Mesendoderm (in vitro differentiated cells): ENCODE measurements at regions not wholly inside any gene's neighbourhood (a gene's known extent, or its start where the extent isn't known, plus 50 kb on each side); places are given as distances from the start of the nearest gene placed in this dataset.
"Not testable (repeated sequence)": the region's sequence is repeated elsewhere in the genome, so short reads cannot be mapped to it uniquely, and the experiment has no call there.

Source experiments
- DNase-seq: peaks from one replicate; pipeline ENCODE4 v3.0.0; 2013
- H2AK5ac ChIP-seq: 2 replicates; pipeline ENCODE4 v1.6.1; 2013; ENCODE audit warnings: low read length, inconsistent platforms
- H2BK120ac ChIP-seq: 2 replicates; pipeline ENCODE4 v1.6.1; 2013; ENCODE audit warnings: low read depth, mild to moderate bottlenecking, low read length, moderate library complexity, mixed read lengths
- H2BK15ac ChIP-seq: replicated peaks from 2 replicates; pipeline ENCODE4 v1.6.1; 2013; ENCODE audit warnings: low read depth, mild to moderate bottlenecking, moderate library complexity
- H2BK5ac ChIP-seq: 2 replicates; pipeline ENCODE4 v1.6.1; 2013; ENCODE audit warnings: low read length, inconsistent platforms
- H3K18ac ChIP-seq: 2 replicates; pipeline ENCODE4 v1.6.1; 2013; ENCODE audit warnings: mild to moderate bottlenecking, low read length, mixed read lengths
- H3K23ac ChIP-seq: one replicate; pipeline ENCODE4 v1.6.1; 2013; ENCODE audit warnings: low read length
- H3K27ac ChIP-seq: 2 replicates; pipeline ENCODE4 v1.5.1; 2013; ENCODE audit warnings: low read depth, mild to moderate bottlenecking, inconsistent platforms, low read length, moderate library complexity
- H3K27me3 ChIP-seq: 2 replicates; pipeline ENCODE4 v1.6.1; 2013; ENCODE audit warnings: low read length, control low read depth, mild to moderate bottlenecking, inconsistent platforms; ENCODE audit not compliant: insufficient read depth, poor library complexity
- H3K36me3 ChIP-seq: 2 replicates; pipeline ENCODE4 v1.6.1; 2013; ENCODE audit warnings: low read length, inconsistent platforms; ENCODE audit not compliant: control insufficient read depth, insufficient read depth
- H3K4ac ChIP-seq: one replicate; pipeline ENCODE4 v1.6.1; 2013; ENCODE audit warnings: low read depth, mild to moderate bottlenecking, low read length, moderate library complexity
- H3K4me1 ChIP-seq: 2 replicates; pipeline ENCODE4 v1.6.1; 2013; ENCODE audit warnings: low read depth, low read length, inconsistent platforms; ENCODE audit not compliant: control insufficient read depth
- H3K4me2 ChIP-seq: 2 replicates; pipeline ENCODE4 v1.6.1; 2013; ENCODE audit warnings: low read length
- H3K4me3 ChIP-seq: 2 replicates; pipeline ENCODE4 v1.5.1; 2013; ENCODE audit warnings: mild to moderate bottlenecking, low read length
- H3K56ac ChIP-seq: one replicate; pipeline ENCODE4 v1.6.1; 2013; ENCODE audit warnings: low read length
- H3K79me1 ChIP-seq: 2 replicates; pipeline ENCODE4 v1.6.1; 2013; ENCODE audit warnings: low read length, inconsistent platforms
- H3K79me2 ChIP-seq: 2 replicates; pipeline ENCODE4 v1.6.1; 2013; ENCODE audit warnings: mild to moderate bottlenecking, low read length; ENCODE audit not compliant: control insufficient read depth, insufficient read depth
- H3K9ac ChIP-seq: 2 replicates; pipeline ENCODE4 v1.6.1; 2013; ENCODE audit warnings: low read length, inconsistent platforms
- H4K5ac ChIP-seq: one replicate; pipeline ENCODE4 v1.6.1; 2013; ENCODE audit warnings: low read length
- H4K8ac ChIP-seq: one replicate; pipeline ENCODE4 v1.6.1; 2013; ENCODE audit warnings: low read depth, mild to moderate bottlenecking, control low read depth, low read length, moderate library complexity
- WGBS: extraction: QIAGEN DNeasy Blood & Tissue Kit; methylation state at CpG from one replicate; pipeline ENCODE4 v1.1.7; 2013; ENCODE audit warnings: low lambda C conversion rate, missing lambda C conversion rate; ENCODE audit not compliant: insufficient coverage; ENCODE audit errors: extremely low coverage; 5-methylcytosine and 5-hydroxymethylcytosine counted together

GRCh38 chr1:101373570-101373969, 136.8 kb downstream of the S1PR1 start:
- Histone ChIP-seq H3K36me3 (no peaks in the 10 kb centered on the region), H2AK5ac (no peak overlapping the region), H2BK15ac (no peak overlapping the region), H3K23ac (no peak overlapping the region), H3K4ac (no peak overlapping the region), H3K27ac (no peak overlapping the region), H4K8ac (no peak overlapping the region), H3K79me1 (no peaks in the 10 kb centered on the region), H3K79me2 (no peaks in the 10 kb centered on the region), H2BK120ac (no peak overlapping the region), H3K4me1 (no peaks in the 10 kb centered on the region), H3K56ac (no peak overlapping the region), H2BK5ac (no peak overlapping the region), H3K4me2 (no peak overlapping the region), H3K18ac (no peak overlapping the region), H3K9ac (no peak overlapping the region), H4K5ac (no peak overlapping the region), H3K4me3 (no peak overlapping the region), H3K27me3 (no peaks in the 10 kb centered on the region)
- DNase-seq, result no peak

DNA sequence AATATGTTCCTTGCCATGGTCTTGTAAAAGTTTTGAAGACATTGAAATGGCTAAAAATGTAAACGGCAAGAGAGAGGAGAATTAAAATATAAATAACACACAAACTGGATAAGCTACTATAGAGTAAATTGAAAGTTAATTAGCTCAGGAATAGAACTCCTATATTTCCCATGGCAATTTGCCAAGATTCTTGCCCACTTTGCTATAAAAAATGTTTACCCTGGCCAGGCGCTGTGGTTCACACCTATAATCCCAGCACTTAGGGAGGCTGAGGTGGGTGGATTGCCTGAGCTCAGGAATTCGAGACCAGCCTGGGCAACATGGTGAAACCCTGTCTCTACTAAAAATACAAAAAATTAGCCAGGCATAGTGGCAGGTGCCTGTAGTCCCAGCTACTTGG, 138.6 kb downstream of the S1PR1 start:
- H3K18ac ChIP-seq, H3K4me1 ChIP-seq, H3K79me2 ChIP-seq, H2BK120ac ChIP-seq, H3K9ac ChIP-seq, H2AK5ac ChIP-seq, H4K8ac ChIP-seq, H3K56ac ChIP-seq, H3K4me2 ChIP-seq, H2BK5ac ChIP-seq, H3K23ac ChIP-seq, H2BK15ac ChIP-seq, H3K4me3 ChIP-seq, H3K27me3 ChIP-seq, DNase-seq, H3K36me3 ChIP-seq, H3K4ac ChIP-seq, H4K5ac ChIP-seq, H3K27ac ChIP-seq, H3K79me1 ChIP-seq: not testable (repeated sequence)
- WGBS, result no CpG with 5 or more reads among the region's 3 CpGs

- H3K23ac ChIP-seq, result no peak overlapping the region
- H2AK5ac ChIP-seq, result no peak overlapping the region
- no peaks in the 10 kb centered on the region for H3K27me3 ChIP-seq
- H3K79me1 ChIP-seq, result no peaks in the 10 kb centered on the region
- no peak overlapping the region for H3K4ac ChIP-seq
- H3K18ac ChIP-seq, result no peak overlapping the region
- H3K9ac ChIP-seq, result no peak overlapping the region
- no peak overlapping the region for H2BK15ac ChIP-seq
- no peak overlapping the region for H3K27ac ChIP-seq
- no peak overlapping the region for H2BK5ac ChIP-seq
- H2BK120ac ChIP-seq, result no peak overlapping the region
- H3K4me2 ChIP-seq, result no peak overlapping the region
- H3K79me2 ChIP-seq, result no peaks in the 10 kb centered on the region
- H3K4me1 ChIP-seq, result no peaks in the 10 kb centered on the region
- no peak overlapping the region for H4K5ac ChIP-seq
- H3K4me3 ChIP-seq, result no peak overlapping the region
- no peaks in the 10 kb centered on the region for H3K36me3 ChIP-seq
- DNase-seq, result no peak
- H3K56ac ChIP-seq, result no peak overlapping the region
- no CpG with 5 or more reads among the region's 8 CpGs for WGBS
- no peak overlapping the region for H4K8ac ChIP-seq
These were observed 139.6 kb downstream of the S1PR1 start for GRCh38 chr1:101376121-101377083.

GRCh38 chr1:101377084-101377835, 140.4 kb downstream of the S1PR1 start:
- no peaks in the 10 kb centered on the region for H3K36me3 ChIP-seq
- H3K4me3 ChIP-seq, result no peak overlapping the region
- H3K4me2 ChIP-seq, result no peak overlapping the region
- H2BK15ac ChIP-seq, result no peak overlapping the region
- DNase-seq, result no peak
- no peak overlapping the region for H2BK120ac ChIP-seq
- no peak overlapping the region for H3K56ac ChIP-seq
- H3K4ac ChIP-seq, result no peak overlapping the region
- H3K18ac ChIP-seq, result no peak overlapping the region
- no peaks in the 10 kb centered on the region for H3K4me1 ChIP-seq
- H2AK5ac ChIP-seq, result no peak overlapping the region
- H2BK5ac ChIP-seq, result no peak overlapping the region
- H3K27me3 ChIP-seq, result no peaks in the 10 kb centered on the region
- H3K9ac ChIP-seq, result no peak overlapping the region
- WGBS, result no CpG with 5 or more reads among the region's 4 CpGs
- no peaks in the 10 kb centered on the region for H3K79me2 ChIP-seq
- no peaks in the 10 kb centered on the region for H3K79me1 ChIP-seq
- no peak overlapping the region for H3K23ac ChIP-seq
- H3K27ac ChIP-seq, result no peak overlapping the region
- no peak overlapping the region for H4K5ac ChIP-seq
- no peak overlapping the region for H4K8ac ChIP-seq

DNA sequence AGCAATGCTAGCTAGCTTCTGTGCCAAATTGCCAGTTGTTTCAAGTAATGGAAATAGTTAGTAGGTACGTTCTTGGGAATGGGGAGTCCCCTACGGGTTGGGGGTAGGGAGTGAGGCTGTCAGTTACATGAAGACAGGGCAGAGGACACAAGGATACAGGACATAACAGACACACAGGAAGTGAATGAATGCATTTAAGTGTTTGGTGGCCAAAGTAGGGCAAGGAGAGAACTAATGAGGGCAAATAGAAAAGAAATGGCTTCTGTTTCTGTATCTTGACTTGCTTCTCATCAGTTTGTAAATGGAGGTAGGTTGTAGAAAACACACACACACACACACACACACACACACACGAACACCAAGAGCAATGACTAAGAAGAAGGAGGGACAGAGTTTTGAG, 142.2 kb downstream of the S1PR1 start:
- H3K36me3 ChIP-seq, result no peaks in the 10 kb centered on the region
- no peak overlapping the region for H3K4ac ChIP-seq
- no peak overlapping the region for H4K8ac ChIP-seq
- no peak overlapping the region for H2BK5ac ChIP-seq
- no CpG with 5 or more reads among the region's 3 CpGs for whole genome bisulfite sequencing
- H2BK120ac ChIP-seq, result no peak overlapping the region
- no peak overlapping the region for H3K27ac ChIP-seq
- no peak overlapping the region for H3K9ac ChIP-seq
- no peaks in the 10 kb centered on the region for H3K79me2 ChIP-seq
- no peak overlapping the region for H3K4me2 ChIP-seq
- H3K79me1 ChIP-seq, result no peaks in the 10 kb centered on the region
- H4K5ac ChIP-seq, result no peak overlapping the region
- H3K18ac ChIP-seq, result no peak overlapping the region
- H2BK15ac ChIP-seq, result no peak overlapping the region
- H2AK5ac ChIP-seq, result no peak overlapping the region
- H3K23ac ChIP-seq, result no peak overlapping the region
- no peaks in the 10 kb centered on the region for H3K4me1 ChIP-seq
- H3K56ac ChIP-seq, result no peak overlapping the region
- no peaks in the 10 kb centered on the region for H3K27me3 ChIP-seq
- DNase-seq, result no peak
- no peak overlapping the region for H3K4me3 ChIP-seq
